ENCODE measurements at regions not wholly inside any gene's neighbourhood (a gene's known extent, or its start where the extent isn't known, plus 50 kb on each side); places are given as distances from the start of the nearest gene placed in this dataset.

DNA sequence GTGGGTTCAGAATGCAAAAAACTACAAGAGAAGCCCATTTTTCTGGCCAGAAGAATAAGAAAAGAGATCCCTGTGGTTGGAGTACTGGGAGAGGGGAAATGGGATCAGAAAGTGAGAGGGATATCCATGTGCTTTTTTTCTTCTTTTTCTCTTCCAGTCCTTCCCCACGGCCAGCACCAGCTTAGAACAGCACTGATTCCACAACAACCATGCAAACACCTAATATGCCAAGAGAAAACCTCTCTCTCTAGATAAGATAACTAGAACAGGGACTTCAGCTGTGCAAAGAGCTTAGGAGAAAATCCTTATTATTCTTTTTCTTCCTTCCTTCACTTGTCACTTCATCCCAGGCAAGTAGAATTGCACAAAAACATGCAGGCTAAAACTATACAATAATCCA lies 83.5 kb downstream of the ELAPOR2 start:
- H2AFZ ChIP-seq: no peak overlapping the region
- no peaks in the 10 kb centered on the region for H3K79me2 ChIP-seq (ENCODE audit: insufficient read depth)
- H3K9ac ChIP-seq: no peak overlapping the region
- H3K27ac ChIP-seq: no peak overlapping the region
- no peaks in the 10 kb centered on the region for H3K9me2 ChIP-seq (ENCODE audit: insufficient read depth)
- WGBS, 2 experiments (ENCODE audit: low coverage in 1 of 2, low lambda C conversion rate in 2 of 2, missing lambda C conversion rate in 2 of 2): 0% methylated on average over 1 of the region's 1 CpG
- no peak overlapping the region for H3K4me3 ChIP-seq
- in situ Hi-C loops (cut with MboI): no loop called here
- TF ChIP-seq EZH2phosphoT487 (IDR thresholded peaks at IDR 0.05; ENCODE audit: insufficient read depth, low read depth) (no peak), EZH2 (IDR thresholded peaks at IDR 0.05; ENCODE audit: insufficient read depth, poor library complexity, severe bottlenecking) (no peak)
- no peak overlapping the region for H3K4me2 ChIP-seq (ENCODE audit: unreplicated experiment)
- H4K20me1 ChIP-seq (ENCODE audit: insufficient read depth): no peaks in the 10 kb centered on the region
- no peaks in the 10 kb centered on the region for H3F3A ChIP-seq (ENCODE audit: insufficient read depth)
- H3K4me1 ChIP-seq (ENCODE audit: insufficient read depth): no peaks in the 10 kb centered on the region
- no peaks in the 10 kb centered on the region for H3K27me3 ChIP-seq (replicated peaks; ENCODE audit: insufficient read depth)
- no peaks in the 10 kb centered on the region for H3K36me3 ChIP-seq (ENCODE audit: low read depth)
- DNase-seq: no peak
- no peaks in the 10 kb centered on the region for H3K9me3 ChIP-seq (ENCODE audit: low read depth)

DNA sequence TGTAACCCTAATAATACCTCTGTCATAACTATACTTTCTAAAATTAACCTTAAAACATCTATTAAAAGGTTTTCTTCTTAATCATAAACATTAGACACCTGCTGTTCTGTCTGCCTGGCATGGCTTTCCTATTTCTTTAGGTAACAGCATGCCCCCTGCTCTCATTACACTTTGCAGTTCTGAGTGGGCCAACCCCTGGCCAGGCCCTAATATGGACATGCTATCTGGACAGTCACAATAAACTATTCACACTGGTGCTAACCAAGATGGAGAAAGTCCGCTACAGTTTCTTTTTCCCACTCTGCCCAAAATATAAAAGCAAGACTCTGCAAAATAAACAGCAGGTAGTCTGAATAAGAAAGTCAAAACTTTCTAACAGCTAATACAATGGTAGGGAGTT lies 84.0 kb downstream of the ELAPOR2 start:
- no peak for TF ChIP-seq EZH2phosphoT487 (IDR thresholded peaks at IDR 0.05; ENCODE audit: insufficient read depth, low read depth)
- TF ChIP-seq EZH2 (IDR thresholded peaks at IDR 0.05; ENCODE audit: insufficient read depth, poor library complexity, severe bottlenecking): no peak
- Histone ChIP-seq H2AFZ (no peak overlapping the region), H3K4me1 (ENCODE audit: insufficient read depth) (no peaks in the 10 kb centered on the region), H3K4me3 (no peak overlapping the region), H3K9me2 (ENCODE audit: insufficient read depth) (no peaks in the 10 kb centered on the region), H4K20me1 (ENCODE audit: insufficient read depth) (no peaks in the 10 kb centered on the region), H3F3A (ENCODE audit: insufficient read depth) (no peaks in the 10 kb centered on the region), H3K27me3 (replicated peaks; ENCODE audit: insufficient read depth) (no peaks in the 10 kb centered on the region), H3K36me3 (ENCODE audit: low read depth) (no peaks in the 10 kb centered on the region), H3K4me2 (ENCODE audit: unreplicated experiment) (no peak overlapping the region), H3K9me3 (ENCODE audit: low read depth) (no peaks in the 10 kb centered on the region), H3K27ac (no peak overlapping the region), H3K79me2 (ENCODE audit: insufficient read depth) (no peaks in the 10 kb centered on the region), H3K9ac (no peak overlapping the region)
- in situ Hi-C loops (cut with MboI): no loop called here
- no peak for DNase-seq
- 87% methylated on average over 1 of the region's 1 CpG for WGBS, 2 experiments (ENCODE audit: low coverage in 1 of 2, low lambda C conversion rate in 2 of 2, missing lambda C conversion rate in 2 of 2)

DNA sequence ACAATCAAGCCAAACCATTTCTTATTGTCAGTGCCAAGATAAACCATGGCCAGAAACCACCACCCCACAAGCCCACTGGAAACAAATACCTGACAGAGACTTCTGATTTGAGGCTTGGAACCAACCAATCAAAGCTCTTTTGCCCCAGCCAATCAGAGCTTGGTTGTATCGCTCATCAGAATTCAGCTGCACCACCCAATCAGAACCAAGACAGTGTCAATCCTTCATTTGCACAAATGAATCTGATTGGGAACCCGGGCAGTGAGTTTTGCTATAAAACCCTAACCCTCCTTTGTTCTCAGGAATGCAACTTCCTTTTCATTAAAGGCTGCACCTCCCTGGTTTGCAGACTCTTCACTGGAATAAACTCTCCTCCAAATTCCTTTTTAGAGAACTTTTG lies 87.4 kb downstream of the ELAPOR2 start:
- no peak for DNase-seq
- H3K4me2 ChIP-seq (ENCODE audit: unreplicated experiment): no peak overlapping the region
- no peaks in the 10 kb centered on the region for H3K9me2 ChIP-seq (ENCODE audit: insufficient read depth)
- TF ChIP-seq EZH2 (IDR thresholded peaks at IDR 0.05; ENCODE audit: insufficient read depth, poor library complexity, severe bottlenecking) (no peak), EZH2phosphoT487 (IDR thresholded peaks at IDR 0.05; ENCODE audit: insufficient read depth, low read depth) (no peak)
- no peaks in the 10 kb centered on the region for H3K9me3 ChIP-seq (ENCODE audit: low read depth)
- H3K79me2 ChIP-seq (ENCODE audit: insufficient read depth): no peaks in the 10 kb centered on the region
- no peak overlapping the region for H3K27ac ChIP-seq
- no peak overlapping the region for H3K9ac ChIP-seq
- H3K4me3 ChIP-seq: no peak overlapping the region
- H3K36me3 ChIP-seq (ENCODE audit: low read depth): no peaks in the 10 kb centered on the region
- in situ Hi-C loops (cut with MboI): no loop called here
- H4K20me1 ChIP-seq (ENCODE audit: insufficient read depth): no peaks in the 10 kb centered on the region
- no peaks in the 10 kb centered on the region for H3K4me1 ChIP-seq (ENCODE audit: insufficient read depth)
- H3F3A ChIP-seq (ENCODE audit: insufficient read depth): no peaks in the 10 kb centered on the region
- 71 to 77% methylated on average over 2 of the region's 2 CpGs for WGBS, 2 experiments (ENCODE audit: low coverage in 1 of 2, low lambda C conversion rate in 2 of 2, missing lambda C conversion rate in 2 of 2)
- H3K27me3 ChIP-seq (replicated peaks; ENCODE audit: insufficient read depth): no peaks in the 10 kb centered on the region
- H2AFZ ChIP-seq: no peak overlapping the region

DNA sequence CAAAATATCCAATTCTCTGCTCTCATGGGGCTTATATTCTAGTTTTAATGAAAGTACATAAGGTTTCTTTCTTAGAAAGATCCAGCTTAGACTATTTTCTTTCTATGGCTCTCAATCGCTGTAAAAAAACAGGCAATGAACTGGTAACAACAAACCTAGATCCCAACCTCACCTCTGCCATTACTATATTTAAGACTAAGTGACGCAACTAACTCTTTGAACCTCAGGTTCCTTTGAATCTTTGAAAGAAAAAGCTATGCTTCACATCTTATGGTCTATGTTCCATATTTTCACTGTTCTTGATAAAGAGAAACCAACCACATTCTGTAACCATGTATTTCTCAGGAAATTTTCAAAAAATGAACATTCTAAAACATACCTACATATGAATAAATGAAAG lies 88.5 kb downstream of the ELAPOR2 start:
- H4K20me1 ChIP-seq (ENCODE audit: insufficient read depth): no peaks in the 10 kb centered on the region
- H3K9me3 ChIP-seq (ENCODE audit: low read depth): no peaks in the 10 kb centered on the region
- 67 to 85% methylated on average over 2 of the region's 2 CpGs for WGBS, 2 experiments (ENCODE audit: low coverage in 1 of 2, low lambda C conversion rate in 2 of 2, missing lambda C conversion rate in 2 of 2)
- H3K36me3 ChIP-seq (ENCODE audit: low read depth): no peaks in the 10 kb centered on the region
- no peaks in the 10 kb centered on the region for H3K27me3 ChIP-seq (replicated peaks; ENCODE audit: insufficient read depth)
- H3K9ac ChIP-seq: no peak overlapping the region
- TF ChIP-seq EZH2phosphoT487 (IDR thresholded peaks at IDR 0.05; ENCODE audit: insufficient read depth, low read depth): no peak
- no peak for TF ChIP-seq EZH2 (IDR thresholded peaks at IDR 0.05; ENCODE audit: insufficient read depth, poor library complexity, severe bottlenecking)
- no peak for DNase-seq
- H3K27ac ChIP-seq: no peak overlapping the region
- no peak overlapping the region for H3K4me2 ChIP-seq (ENCODE audit: unreplicated experiment)
- in situ Hi-C loops (cut with MboI): no loop called here
- no peak overlapping the region for H2AFZ ChIP-seq
- H3K79me2 ChIP-seq (ENCODE audit: insufficient read depth): no peaks in the 10 kb centered on the region
- H3K4me1 ChIP-seq (ENCODE audit: insufficient read depth): no peaks in the 10 kb centered on the region
- H3K9me2 ChIP-seq (ENCODE audit: insufficient read depth): no peaks in the 10 kb centered on the region
- H3F3A ChIP-seq (ENCODE audit: insufficient read depth): no peaks in the 10 kb centered on the region
- no peak overlapping the region for H3K4me3 ChIP-seq

DNA sequence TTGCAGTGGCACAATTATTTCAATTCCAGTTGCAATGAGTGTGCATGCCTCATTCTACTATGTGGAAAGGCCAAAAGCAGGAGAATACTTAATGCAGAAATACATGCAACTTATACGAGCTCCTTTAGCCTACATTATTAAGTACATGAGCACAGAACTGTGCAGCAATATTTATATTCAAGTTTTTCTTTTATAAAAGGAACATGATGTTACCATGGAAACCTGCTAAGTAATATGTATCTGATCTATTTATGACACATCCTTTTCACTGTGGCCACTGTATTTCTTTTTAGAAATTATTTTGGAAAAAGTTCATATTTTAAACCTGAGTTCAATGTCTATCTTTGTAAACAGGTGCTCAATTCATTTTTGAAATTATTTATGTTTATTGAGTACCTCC lies 88.9 kb downstream of the ELAPOR2 start:
- in situ Hi-C loops (cut with MboI): no loop called here
- no peak for TF ChIP-seq EZH2phosphoT487 (IDR thresholded peaks at IDR 0.05; ENCODE audit: insufficient read depth, low read depth)
- TF ChIP-seq EZH2 (IDR thresholded peaks at IDR 0.05; ENCODE audit: insufficient read depth, poor library complexity, severe bottlenecking): no peak
- WGBS, 2 experiments (ENCODE audit: low coverage in 1 of 2, low lambda C conversion rate in 2 of 2, missing lambda C conversion rate in 2 of 2): 26 to 50% methylated on average over 1 of the region's 1 CpG
- Histone ChIP-seq H3K4me1 (ENCODE audit: insufficient read depth) (no peaks in the 10 kb centered on the region), H2AFZ (no peak overlapping the region), H3K27ac (no peak overlapping the region), H3K4me3 (no peak overlapping the region), H3K27me3 (replicated peaks; ENCODE audit: insufficient read depth) (no peaks in the 10 kb centered on the region), H3K36me3 (ENCODE audit: low read depth) (no peaks in the 10 kb centered on the region), H3K4me2 (ENCODE audit: unreplicated experiment) (no peak overlapping the region), H3K9me2 (ENCODE audit: insufficient read depth) (no peaks in the 10 kb centered on the region), H3K9me3 (ENCODE audit: low read depth) (no peaks in the 10 kb centered on the region), H3F3A (ENCODE audit: insufficient read depth) (no peaks in the 10 kb centered on the region), H3K9ac (no peak overlapping the region), H4K20me1 (ENCODE audit: insufficient read depth) (no peaks in the 10 kb centered on the region), H3K79me2 (ENCODE audit: insufficient read depth) (no peaks in the 10 kb centered on the region)
- no peak for DNase-seq
